ENCODE measurements at regions not wholly inside any gene's neighbourhood (a gene's known extent, or its start where the extent isn't known, plus 50 kb on each side); places are given as distances from the start of the nearest gene placed in this dataset.

- DNase-seq, result no peak
Measured at GRCh38 chr1:83813576-83813975, 185.4 kb downstream of the TTLL7 start.

- no peak for DNase-seq
Measured at GRCh38 chr1:83810144-83810543, 188.8 kb downstream of the TTLL7 start.

GRCh38 chr1:83808536-83808935 lies 190.4 kb downstream of the TTLL7 start:
- no peak for DNase-seq

- DNase-seq, result no peak
Measured at GRCh38 chr1:83807821-83808220, 191.1 kb downstream of the TTLL7 start.

- no peak for DNase-seq
Measured at GRCh38 chr1:83807231-83807630, 191.7 kb downstream of the TTLL7 start.

GRCh38 chr1:83805921-83806320 lies 193.0 kb downstream of the TTLL7 start:
- DNase-seq, result no peak

GRCh38 chr1:83802460-83803152 lies 196.3 kb downstream of the TTLL7 start:
- DNase-seq, result no peak

- DNase-seq, result no peak
Measured at GRCh38 chr1:83802023-83802422, 196.9 kb downstream of the TTLL7 start.

- no peak for DNase-seq
Measured at GRCh38 chr1:83800066-83800465, 198.9 kb downstream of the TTLL7 start.

- no peak for DNase-seq
Measured at GRCh38 chr1:83799594-83799993, 199.3 kb downstream of the TTLL7 start.

- no peak for DNase-seq
Measured at GRCh38 chr1:83798965-83799364, 200.0 kb downstream of the TTLL7 start.

- no peak for DNase-seq
Measured at GRCh38 chr1:83796409-83796808, 202.5 kb downstream of the TTLL7 start.

- no peak for DNase-seq
Measured at GRCh38 chr1:83794384-83794783, 204.5 kb downstream of the TTLL7 start.

GRCh38 chr1:83791821-83792437 lies 207.0 kb downstream of the TTLL7 start:
- DNase-seq, result no peak

- DNase-seq, result no peak
Measured at GRCh38 chr1:83790446-83790845, 208.5 kb downstream of the TTLL7 start.

- no peak for DNase-seq
Measured at GRCh38 chr1:83787246-83787998, 211.5 kb downstream of the TTLL7 start.

GRCh38 chr1:83781667-83782066 lies 217.3 kb downstream of the TTLL7 start:
- no peak for DNase-seq

- no peak for DNase-seq
Measured at GRCh38 chr1:83779565-83779964, 219.4 kb downstream of the TTLL7 start.

- no peak for DNase-seq
Measured at GRCh38 chr1:83777758-83778101, 221.2 kb downstream of the TTLL7 start.

- DNase-seq, result no peak
Measured at GRCh38 chr1:83776913-83777757, 221.8 kb downstream of the TTLL7 start.

- no peak for DNase-seq
Measured at GRCh38 chr1:83775977-83776603, 222.8 kb downstream of the TTLL7 start.

- no peak for DNase-seq
Measured at GRCh38 chr1:83773059-83773458, 225.9 kb downstream of the TTLL7 start.

- DNase-seq, result no peak
Measured at GRCh38 chr1:83770319-83770661, 228.6 kb downstream of the TTLL7 start.

Data from NCI-H2171 treated with DMSO at 0.1 percent for 48 hours (cell line).